ENCODE measurements at regions not wholly inside any gene's neighbourhood (a gene's known extent, or its start where the extent isn't known, plus 50 kb on each side); places are given as distances from the start of the nearest gene placed in this dataset.

GRCh38 chr12:24048446-24048845 is 99.0 kb upstream of the SOX5 start:
- DNase-seq (ENCODE audit: low spot score): no peak
- no peak overlapping the region for H3K27ac ChIP-seq
- no peaks in the 10 kb centered on the region for H3K27me3 ChIP-seq
- H3K36me3 ChIP-seq (replicated peaks; ENCODE audit: insufficient read depth, low read depth): no peaks in the 10 kb centered on the region
- H3K4me2 ChIP-seq: no peak overlapping the region
- H3K79me2 ChIP-seq: no peaks in the 10 kb centered on the region
- no peak overlapping the region for H2AFZ ChIP-seq
- no peak overlapping the region for H3K4me3 ChIP-seq
- no peak for TF ChIP-seq CTCF (IDR thresholded peaks at IDR 0.05; ENCODE audit: poor library complexity)
- no peak for TF ChIP-seq EZH2phosphoT487 (IDR thresholded peaks at IDR 0.05; ENCODE audit: low read depth, severe bottlenecking, unreplicated experiment)
- TF ChIP-seq EZH2 (IDR thresholded peaks at IDR 0.05; ENCODE audit: borderline replicate concordance): no peak
- no peaks in the 10 kb centered on the region for H4K20me1 ChIP-seq (ENCODE audit: insufficient read depth, poor library complexity, severe bottlenecking)
- WGBS (ENCODE audit: low lambda C conversion rate, missing lambda C conversion rate): 95% methylated on average over 4 of the region's 4 CpGs
- peaks cover 15% of the 10 kb centered on the region for H3K4me1 ChIP-seq (ENCODE audit: insufficient read depth)
- H3K9me3 ChIP-seq (ENCODE audit: low read depth): peaks cover 5% of the 10 kb centered on the region
- H3K9me2 ChIP-seq (replicated peaks; ENCODE audit: insufficient read depth): no peaks in the 10 kb centered on the region

GRCh38 chr12:24047326-24047725 is 97.9 kb upstream of the SOX5 start:
- Histone ChIP-seq H3K9me2 (replicated peaks; ENCODE audit: insufficient read depth) (no peaks in the 10 kb centered on the region), H3K4me1 (ENCODE audit: insufficient read depth) (peaks cover 15% of the 10 kb centered on the region), H3K79me2 (no peaks in the 10 kb centered on the region), H3K4me2 (no peak overlapping the region), H3K4me3 (no peak overlapping the region), H4K20me1 (ENCODE audit: insufficient read depth, poor library complexity, severe bottlenecking) (no peaks in the 10 kb centered on the region), H3K27me3 (no peaks in the 10 kb centered on the region), H3K36me3 (replicated peaks; ENCODE audit: insufficient read depth, low read depth) (no peaks in the 10 kb centered on the region), H2AFZ (no peak overlapping the region), H3K27ac (no peak overlapping the region), H3K9me3 (ENCODE audit: low read depth) (peaks cover 5% of the 10 kb centered on the region)
- TF ChIP-seq CTCF (IDR thresholded peaks at IDR 0.05; ENCODE audit: poor library complexity) (no peak), EZH2phosphoT487 (IDR thresholded peaks at IDR 0.05; ENCODE audit: low read depth, severe bottlenecking, unreplicated experiment) (no peak), EZH2 (IDR thresholded peaks at IDR 0.05; ENCODE audit: borderline replicate concordance) (no peak)
- 84% methylated on average over 4 of the region's 4 CpGs for WGBS (ENCODE audit: low lambda C conversion rate, missing lambda C conversion rate)
- DNase-seq (ENCODE audit: low spot score): no peak

- Histone ChIP-seq H2AFZ (no peak overlapping the region), H4K20me1 (ENCODE audit: insufficient read depth, poor library complexity, severe bottlenecking) (no peaks in the 10 kb centered on the region), H3K4me2 (no peak overlapping the region), H3K9me3 (ENCODE audit: low read depth) (peaks cover 5% of the 10 kb centered on the region), H3K27ac (peak overlapping the region; percentile 50), H3K9me2 (replicated peaks; ENCODE audit: insufficient read depth) (no peaks in the 10 kb centered on the region), H3K36me3 (replicated peaks; ENCODE audit: insufficient read depth, low read depth) (no peaks in the 10 kb centered on the region), H3K4me1 (ENCODE audit: insufficient read depth) (peaks cover 15% of the 10 kb centered on the region), H3K4me3 (no peak overlapping the region), H3K79me2 (no peaks in the 10 kb centered on the region), H3K27me3 (no peaks in the 10 kb centered on the region)
- WGBS (ENCODE audit: low lambda C conversion rate, missing lambda C conversion rate): 37% methylated on average over 5 of the region's 5 CpGs
- TF ChIP-seq CTCF (IDR thresholded peaks at IDR 0.05; ENCODE audit: poor library complexity) (no peak), EZH2 (IDR thresholded peaks at IDR 0.05; ENCODE audit: borderline replicate concordance) (no peak), EZH2phosphoT487 (IDR thresholded peaks at IDR 0.05; ENCODE audit: low read depth, severe bottlenecking, unreplicated experiment) (no peak)
- peak; percentile 7 for DNase-seq (ENCODE audit: low spot score)
Measured at GRCh38 chr12:24045816-24046257, 96.4 kb upstream of the SOX5 start.
